K562 (cell line): ENCODE measurements at regions not wholly inside any gene's neighbourhood (a gene's known extent, or its start where the extent isn't known, plus 50 kb on each side); places are given as distances from the start of the nearest gene placed in this dataset.

Source experiments
- CXXC5 ChIP-seq: fragments of 250-450 bp; sonication (Bioruptor Pico); IDR thresholded peaks from 2 replicates; pipeline ENCODE4 v1.8.0; 2022; ENCODE audit warnings: inconsistent platforms, mild to moderate bottlenecking, moderate library complexity
- EZH2 ChIP-seq: IDR thresholded peaks from 2 replicates; pipeline ENCODE4 v1.6.1; 2012; ENCODE audit warnings: low read depth, mild to moderate bottlenecking, inconsistent platforms, low read length, borderline replicate concordance
- HDAC8 ChIP-seq: fragments of 450-650 bp; IDR thresholded peaks from 2 replicates; pipeline ENCODE4 v1.6.1; 2016; ENCODE audit warnings: mild to moderate bottlenecking, missing genetic modification characterization, moderate library complexity, missing compliant biosample characterization
- ILF3 ChIP-seq: fragments of 450-650 bp; IDR thresholded peaks from 2 replicates; pipeline ENCODE4 v1.6.1; 2018; ENCODE audit warnings: antibody characterized with exemption, mild to moderate bottlenecking, moderate library complexity, borderline replicate concordance
- JUN ChIP-seq, 2 experiments: sonication (generic) in 1 of 2; formaldehyde crosslinking in 1 of 2; IDR thresholded peaks; 2 replicates each; pipeline versions ENCODE4 v1.6.1 to v1.8.0; 2012 to 2022; ENCODE audit warnings: borderline replicate concordance in 2 of 2, mild to moderate bottlenecking in 2 of 2, improper control_type of control experiment in 1 of 2, low read depth in 1 of 2, low read length in 1 of 2, missing genetic modification reagents in 1 of 2
- MAFG ChIP-seq: fragments of 450-650 bp; conservative IDR thresholded peaks from 2 replicates; pipeline ENCODE4 v1.6.1; 2016; ENCODE audit warnings: missing genetic modification characterization, missing compliant biosample characterization
- SMAD3 ChIP-seq: fragments of 450-650 bp; formaldehyde crosslinking; conservative IDR thresholded peaks from 2 replicates; pipeline ENCODE4 v1.4.0; 2020; ENCODE audit warnings: mild to moderate bottlenecking
- TEAD1 ChIP-seq, 2 experiments: fragments of 450-650 bp in 1 of 2; sonication (generic) in 1 of 2; formaldehyde crosslinking; IDR thresholded peaks; 2 replicates each; pipeline versions ENCODE4 v1.4.0 to v1.8.0; 2020 to 2022; ENCODE audit warnings: mild to moderate bottlenecking in 2 of 2, missing genetic modification reagents in 1 of 2
- ZBTB8A ChIP-seq: fragments of 450-650 bp; IDR thresholded peaks from 2 replicates; pipeline ENCODE4 v1.6.1; 2018; ENCODE audit warnings: mild to moderate bottlenecking, moderate library complexity; ENCODE audit not compliant: partially characterized antibody
- ZNF24 ChIP-seq: fragments of 450-650 bp; IDR thresholded peaks from 2 replicates; pipeline ENCODE4 v1.6.1; 2016
- TF ChIP-seq, protein P1 (sequence below): fragments of 150-350 bp; conservative IDR thresholded peaks from 2 replicates; pipeline ENCODE4 v1.6.1; 2014; ENCODE audit warnings: low read length
- TF ChIP-seq, protein P2 (sequence below): fragments of 200-800 bp; sonication (Bioruptor generic); IDR thresholded peaks from 2 replicates; pipeline ENCODE4 v1.6.1; 2017; ENCODE audit warnings: missing genetic modification characterization, missing compliant biosample characterization
- TF ChIP-seq, protein P3 (sequence below): sonication (generic); formaldehyde crosslinking; IDR thresholded peaks from 2 replicates; pipeline ENCODE4 v1.8.0; 2023; ENCODE audit warnings: mild to moderate bottlenecking, missing genetic modification reagents
- TF ChIP-seq, protein P4 (sequence below): fragments of 450-650 bp; IDR thresholded peaks from one replicate; pipeline ENCODE4 v1.6.1; 2018; ENCODE audit warnings: mild to moderate bottlenecking, moderate library complexity; ENCODE audit not compliant: partially characterized antibody
- TF ChIP-seq, protein P5 (sequence below): IDR thresholded peaks from 3 replicates; pipeline ENCODE4 v1.6.1; 2011; ENCODE audit warnings: borderline replicate concordance, mild to moderate bottlenecking; ENCODE audit not compliant: insufficient read length, insufficient read depth

DNA sequence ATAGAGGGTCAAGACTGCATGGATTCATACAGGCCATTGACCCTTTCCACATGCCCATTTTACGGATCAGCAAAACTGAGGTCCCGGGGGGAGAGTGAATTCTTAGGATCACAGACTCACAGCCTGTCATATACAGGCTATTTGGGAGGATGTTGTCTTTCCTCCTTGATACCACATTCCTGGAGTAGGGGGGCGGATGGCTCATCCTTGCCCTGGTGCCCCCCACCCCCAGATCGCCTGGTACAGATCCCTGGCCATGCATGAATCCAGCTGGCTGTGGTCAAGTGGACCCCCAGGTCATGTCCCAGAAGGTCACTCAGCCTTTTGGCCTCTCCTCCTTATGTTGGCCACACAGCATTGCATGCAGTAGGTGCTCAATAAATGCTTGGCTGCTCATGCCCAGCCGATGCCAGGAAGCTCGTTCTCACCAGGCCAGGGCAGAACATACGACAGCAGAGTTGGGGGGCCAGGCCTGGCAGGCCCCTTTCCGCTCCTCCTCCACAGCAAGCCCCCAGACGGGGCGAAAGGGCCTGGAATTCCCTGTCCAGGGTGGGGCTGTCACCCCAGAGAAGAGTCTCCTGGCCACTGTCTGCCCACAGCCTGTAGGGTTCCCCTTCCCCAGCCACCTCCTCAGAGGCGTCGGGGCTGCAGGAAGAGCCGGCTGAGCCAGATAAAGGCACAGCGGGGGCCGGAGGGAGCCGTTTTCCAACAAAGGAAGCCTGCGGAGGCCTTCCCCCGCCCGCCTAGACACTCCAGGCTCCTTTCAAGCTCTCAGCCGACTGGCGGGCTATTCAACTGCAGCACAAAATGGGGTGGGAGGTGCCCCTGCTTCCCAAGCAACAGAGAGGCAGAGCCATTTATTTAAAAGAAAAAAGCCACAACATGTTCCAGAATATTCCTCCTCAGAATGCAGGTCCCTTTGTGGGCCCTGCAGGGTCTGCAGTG is 215.7 kb upstream of the CIBAR2 start (continued):
- TF ChIP-seq, protein P1, sequence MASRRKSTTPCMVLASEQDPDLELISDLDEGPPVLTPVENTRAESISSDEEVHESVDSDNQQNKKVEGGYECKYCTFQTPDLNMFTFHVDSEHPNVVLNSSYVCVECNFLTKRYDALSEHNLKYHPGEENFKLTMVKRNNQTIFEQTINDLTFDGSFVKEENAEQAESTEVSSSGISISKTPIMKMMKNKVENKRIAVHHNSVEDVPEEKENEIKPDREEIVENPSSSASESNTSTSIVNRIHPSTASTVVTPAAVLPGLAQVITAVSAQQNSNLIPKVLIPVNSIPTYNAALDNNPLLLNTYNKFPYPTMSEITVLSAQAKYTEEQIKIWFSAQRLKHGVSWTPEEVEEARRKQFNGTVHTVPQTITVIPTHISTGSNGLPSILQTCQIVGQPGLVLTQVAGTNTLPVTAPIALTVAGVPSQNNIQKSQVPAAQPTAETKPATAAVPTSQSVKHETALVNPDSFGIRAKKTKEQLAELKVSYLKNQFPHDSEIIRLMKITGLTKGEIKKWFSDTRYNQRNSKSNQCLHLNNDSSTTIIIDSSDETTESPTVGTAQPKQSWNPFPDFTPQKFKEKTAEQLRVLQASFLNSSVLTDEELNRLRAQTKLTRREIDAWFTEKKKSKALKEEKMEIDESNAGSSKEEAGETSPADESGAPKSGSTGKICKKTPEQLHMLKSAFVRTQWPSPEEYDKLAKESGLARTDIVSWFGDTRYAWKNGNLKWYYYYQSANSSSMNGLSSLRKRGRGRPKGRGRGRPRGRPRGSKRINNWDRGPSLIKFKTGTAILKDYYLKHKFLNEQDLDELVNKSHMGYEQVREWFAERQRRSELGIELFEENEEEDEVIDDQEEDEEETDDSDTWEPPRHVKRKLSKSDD = no peak
- TF ChIP-seq, protein P2, sequence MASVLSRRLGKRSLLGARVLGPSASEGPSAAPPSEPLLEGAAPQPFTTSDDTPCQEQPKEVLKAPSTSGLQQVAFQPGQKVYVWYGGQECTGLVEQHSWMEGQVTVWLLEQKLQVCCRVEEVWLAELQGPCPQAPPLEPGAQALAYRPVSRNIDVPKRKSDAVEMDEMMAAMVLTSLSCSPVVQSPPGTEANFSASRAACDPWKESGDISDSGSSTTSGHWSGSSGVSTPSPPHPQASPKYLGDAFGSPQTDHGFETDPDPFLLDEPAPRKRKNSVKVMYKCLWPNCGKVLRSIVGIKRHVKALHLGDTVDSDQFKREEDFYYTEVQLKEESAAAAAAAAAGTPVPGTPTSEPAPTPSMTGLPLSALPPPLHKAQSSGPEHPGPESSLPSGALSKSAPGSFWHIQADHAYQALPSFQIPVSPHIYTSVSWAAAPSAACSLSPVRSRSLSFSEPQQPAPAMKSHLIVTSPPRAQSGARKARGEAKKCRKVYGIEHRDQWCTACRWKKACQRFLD (CRISPR knock-in tag) = no peak
- TF ChIP-seq HDAC8 (tag) (no peak), TEAD1 (CRISPR knock-in tag; IDR thresholded peaks at IDR 0.05) (peak in 1 of 2 experiments; percentile 43; a peak in 2 of 4 replicates), MAFG (tag) (no peak), CXXC5 (CRISPR knock-in tag) (peak; percentile 82), ZBTB8A (no peak), ZNF24 (no peak), EZH2 (no peak), ILF3 (no peak), JUN (IDR thresholded peaks at IDR 0.05; ENCODE audit: borderline replicate concordance, low read depth, low read length) (no peak), JUN (CRISPR knock-in tag; IDR thresholded peaks at IDR 0.05; ENCODE audit: borderline replicate concordance) (no peak), SMAD3 (no peak)
- TF ChIP-seq, protein P3, sequence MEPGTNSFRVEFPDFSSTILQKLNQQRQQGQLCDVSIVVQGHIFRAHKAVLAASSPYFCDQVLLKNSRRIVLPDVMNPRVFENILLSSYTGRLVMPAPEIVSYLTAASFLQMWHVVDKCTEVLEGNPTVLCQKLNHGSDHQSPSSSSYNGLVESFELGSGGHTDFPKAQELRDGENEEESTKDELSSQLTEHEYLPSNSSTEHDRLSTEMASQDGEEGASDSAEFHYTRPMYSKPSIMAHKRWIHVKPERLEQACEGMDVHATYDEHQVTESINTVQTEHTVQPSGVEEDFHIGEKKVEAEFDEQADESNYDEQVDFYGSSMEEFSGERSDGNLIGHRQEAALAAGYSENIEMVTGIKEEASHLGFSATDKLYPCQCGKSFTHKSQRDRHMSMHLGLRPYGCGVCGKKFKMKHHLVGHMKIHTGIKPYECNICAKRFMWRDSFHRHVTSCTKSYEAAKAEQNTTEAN = peak; percentile 76; the same call in 1 of the 2 replicates
- TF ChIP-seq, protein P4, sequence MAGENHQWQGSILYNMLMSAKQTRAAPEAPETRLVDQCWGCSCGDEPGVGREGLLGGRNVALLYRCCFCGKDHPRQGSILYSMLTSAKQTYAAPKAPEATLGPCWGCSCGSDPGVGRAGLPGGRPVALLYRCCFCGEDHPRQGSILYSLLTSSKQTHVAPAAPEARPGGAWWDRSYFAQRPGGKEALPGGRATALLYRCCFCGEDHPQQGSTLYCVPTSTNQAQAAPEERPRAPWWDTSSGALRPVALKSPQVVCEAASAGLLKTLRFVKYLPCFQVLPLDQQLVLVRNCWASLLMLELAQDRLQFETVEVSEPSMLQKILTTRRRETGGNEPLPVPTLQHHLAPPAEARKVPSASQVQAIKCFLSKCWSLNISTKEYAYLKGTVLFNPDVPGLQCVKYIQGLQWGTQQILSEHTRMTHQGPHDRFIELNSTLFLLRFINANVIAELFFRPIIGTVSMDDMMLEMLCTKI = no peak
- TF ChIP-seq, protein P5, sequence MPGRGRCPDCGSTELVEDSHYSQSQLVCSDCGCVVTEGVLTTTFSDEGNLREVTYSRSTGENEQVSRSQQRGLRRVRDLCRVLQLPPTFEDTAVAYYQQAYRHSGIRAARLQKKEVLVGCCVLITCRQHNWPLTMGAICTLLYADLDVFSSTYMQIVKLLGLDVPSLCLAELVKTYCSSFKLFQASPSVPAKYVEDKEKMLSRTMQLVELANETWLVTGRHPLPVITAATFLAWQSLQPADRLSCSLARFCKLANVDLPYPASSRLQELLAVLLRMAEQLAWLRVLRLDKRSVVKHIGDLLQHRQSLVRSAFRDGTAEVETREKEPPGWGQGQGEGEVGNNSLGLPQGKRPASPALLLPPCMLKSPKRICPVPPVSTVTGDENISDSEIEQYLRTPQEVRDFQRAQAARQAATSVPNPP = no peak
